Duodenal mucosa (tissue), 2 donors: ENCODE measurements at regions not wholly inside any gene's neighbourhood (a gene's known extent, or its start where the extent isn't known, plus 50 kb on each side); places are given as distances from the start of the nearest gene placed in this dataset.
"Not testable (repeated sequence)": the region's sequence is repeated elsewhere in the genome, so short reads cannot be mapped to it uniquely, and the experiment has no call there.

ENCODE experiments used
- H3K27ac ChIP-seq: one replicate; pipeline ENCODE4 v1.7.0; 2013; ENCODE audit warnings: low read depth, low read length
- H3K27me3 ChIP-seq, 2 donors: one replicate each; pipeline ENCODE4 v1.7.0; 2013; ENCODE audit warnings: low read length in 2 of 2, control low read depth in 1 of 2; ENCODE audit not compliant: insufficient read depth in 2 of 2, control insufficient read depth in 1 of 2
- H3K36me3 ChIP-seq, 2 donors: one replicate each; pipeline ENCODE4 v1.7.0; 2013; ENCODE audit warnings: low read length in 2 of 2, control low read depth in 1 of 2; ENCODE audit not compliant: insufficient read depth in 2 of 2, control insufficient read depth in 1 of 2
- H3K4me1 ChIP-seq, 2 donors: one replicate each; pipeline ENCODE4 v1.7.0; 2013; ENCODE audit warnings: low read length in 2 of 2, control low read depth in 1 of 2; ENCODE audit not compliant: insufficient read depth in 2 of 2, control insufficient read depth in 1 of 2
- H3K4me3 ChIP-seq, 2 donors: one replicate each; pipeline ENCODE4 v1.7.0; 2013; ENCODE audit warnings: low read length in 2 of 2, low read depth in 1 of 2
- H3K9ac ChIP-seq, 2 donors: one replicate each; pipeline ENCODE4 v1.7.0; 2013; ENCODE audit warnings: low read length in 2 of 2, low read depth in 1 of 2
- H3K9me3 ChIP-seq, 2 donors: one replicate each; pipeline ENCODE4 v1.7.0; 2013; ENCODE audit warnings: low read length in 2 of 2, control low read depth in 1 of 2; ENCODE audit not compliant: control insufficient read depth in 1 of 2

DNA sequence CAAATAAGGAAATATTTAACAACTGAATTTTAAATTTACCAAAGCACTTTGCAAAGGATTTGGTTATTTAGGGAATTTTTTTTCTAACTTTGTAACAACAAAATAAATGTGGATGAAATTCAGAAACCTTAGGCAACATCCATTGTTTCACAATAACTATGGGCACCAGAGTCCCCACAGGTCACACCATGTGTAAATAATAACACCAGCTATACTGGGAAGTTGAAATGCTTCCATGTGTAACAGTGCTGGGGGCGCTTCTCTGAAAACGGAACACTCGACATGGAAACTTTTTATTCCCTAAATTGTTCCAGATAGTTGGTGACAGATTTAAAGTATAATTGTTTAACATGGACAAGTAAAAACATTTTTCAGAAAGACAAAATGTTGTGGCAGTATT, 818.6 kb downstream of the TNS3 start:
- Histone ChIP-seq H3K27me3 (no peaks in the 10 kb centered on the region), H3K9me3 (peaks cover under 1 to 1% of the 10 kb centered on the region in 2 donors), H3K4me1 (no peaks in the 10 kb centered on the region), H3K36me3 (no peaks in the 10 kb centered on the region), H3K4me3 (no peak overlapping the region), H3K9ac (no peak overlapping the region), H3K27ac (no peak overlapping the region)

DNA sequence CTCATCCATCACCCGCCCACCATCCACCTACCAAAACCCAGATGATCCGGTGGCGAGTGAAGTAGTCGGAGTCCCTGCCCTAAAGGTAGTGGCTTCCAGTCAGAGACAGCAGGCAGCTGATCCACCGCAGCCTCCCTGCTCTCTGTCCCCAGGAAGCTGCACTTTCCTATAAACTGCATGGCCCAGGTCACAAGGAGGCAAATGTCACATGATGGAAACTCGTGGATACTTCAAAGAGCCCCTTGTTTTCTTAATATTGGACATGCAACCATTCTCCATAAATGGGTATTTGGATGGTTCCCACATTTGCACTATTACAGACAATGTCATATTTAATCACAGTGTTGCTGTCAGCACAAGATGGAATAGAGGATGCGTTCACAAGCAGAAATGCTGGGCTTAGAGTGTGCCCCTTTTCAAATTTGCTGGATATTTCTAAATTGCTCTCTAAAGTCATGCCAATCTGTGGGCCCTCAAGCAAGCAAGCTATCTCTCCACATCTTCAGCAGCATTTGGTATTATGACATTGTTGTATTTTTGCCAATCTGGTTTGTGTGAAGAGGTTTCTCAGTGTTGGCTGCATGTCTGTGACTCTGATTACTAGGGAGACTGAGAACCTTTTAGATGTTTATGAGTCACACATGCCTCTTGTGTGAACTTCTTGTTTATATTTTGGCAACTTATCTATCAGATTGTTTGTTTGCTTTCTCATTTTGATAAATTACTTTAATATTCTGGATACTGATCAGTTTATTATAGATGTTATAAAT, 822.0 kb downstream of the TNS3 start:
- no peaks in the 10 kb centered on the region for H3K9me3 ChIP-seq
- no peak overlapping the region for H3K27ac ChIP-seq
- H3K27me3 ChIP-seq, result no peaks in the 10 kb centered on the region
- H3K4me1 ChIP-seq, result no peaks in the 10 kb centered on the region
- no peak overlapping the region for H3K4me3 ChIP-seq
- no peak overlapping the region for H3K9ac ChIP-seq
- H3K36me3 ChIP-seq, result no peaks in the 10 kb centered on the region

DNA sequence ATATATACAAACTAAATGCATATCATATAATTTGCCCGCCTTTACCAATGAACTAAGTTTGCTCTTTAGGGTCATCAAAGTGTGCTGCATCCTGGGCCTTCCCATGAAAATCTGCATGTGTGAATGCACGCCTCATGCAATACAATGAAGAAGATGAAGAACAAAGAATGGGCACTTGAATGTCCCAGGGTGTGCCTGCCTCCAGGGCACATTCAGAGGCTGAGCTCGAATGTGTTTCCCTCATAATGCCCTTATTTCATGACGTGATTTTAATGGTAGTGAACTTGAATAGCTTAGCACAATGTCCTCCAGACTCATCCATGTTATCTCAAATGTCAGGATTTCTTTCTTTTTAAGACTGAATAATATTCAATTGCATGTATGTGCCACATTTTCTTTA, 824.9 kb downstream of the TNS3 start:
- Histone ChIP-seq H3K27me3 (no peaks in the 10 kb centered on the region), H3K9ac (no peak overlapping the region), H3K36me3 (no peaks in the 10 kb centered on the region), H3K27ac (no peak overlapping the region), H3K9me3 (no peaks in the 10 kb centered on the region), H3K4me1 (no peaks in the 10 kb centered on the region), H3K4me3 (no peak overlapping the region)

DNA sequence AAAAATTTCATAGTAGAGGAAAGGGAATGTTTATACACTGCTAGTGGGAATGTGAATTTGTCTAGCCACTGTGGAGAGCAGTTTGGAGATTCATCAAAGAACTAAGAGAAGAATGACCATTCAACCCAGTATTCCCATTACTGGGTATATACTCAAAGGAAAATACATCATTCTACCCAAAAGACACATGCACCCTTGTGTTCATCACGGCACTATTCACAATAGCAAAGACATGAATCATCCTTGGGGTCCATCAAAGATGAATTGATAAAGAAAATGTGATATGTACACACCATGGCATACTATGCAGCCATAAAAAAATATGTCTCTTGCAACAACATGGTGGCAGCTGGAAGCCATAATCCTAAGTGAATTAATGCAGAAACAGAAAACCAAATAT, 825.7 kb downstream of the TNS3 start:
- Histone ChIP-seq H3K27me3 (no peaks in the 10 kb centered on the region), H3K9me3 (no peaks in the 10 kb centered on the region), H3K4me3 (no peak overlapping the region), H3K4me1 (no peaks in the 10 kb centered on the region), H3K9ac (no peak overlapping the region), H3K36me3 (no peaks in the 10 kb centered on the region), H3K27ac (no peak overlapping the region)

DNA sequence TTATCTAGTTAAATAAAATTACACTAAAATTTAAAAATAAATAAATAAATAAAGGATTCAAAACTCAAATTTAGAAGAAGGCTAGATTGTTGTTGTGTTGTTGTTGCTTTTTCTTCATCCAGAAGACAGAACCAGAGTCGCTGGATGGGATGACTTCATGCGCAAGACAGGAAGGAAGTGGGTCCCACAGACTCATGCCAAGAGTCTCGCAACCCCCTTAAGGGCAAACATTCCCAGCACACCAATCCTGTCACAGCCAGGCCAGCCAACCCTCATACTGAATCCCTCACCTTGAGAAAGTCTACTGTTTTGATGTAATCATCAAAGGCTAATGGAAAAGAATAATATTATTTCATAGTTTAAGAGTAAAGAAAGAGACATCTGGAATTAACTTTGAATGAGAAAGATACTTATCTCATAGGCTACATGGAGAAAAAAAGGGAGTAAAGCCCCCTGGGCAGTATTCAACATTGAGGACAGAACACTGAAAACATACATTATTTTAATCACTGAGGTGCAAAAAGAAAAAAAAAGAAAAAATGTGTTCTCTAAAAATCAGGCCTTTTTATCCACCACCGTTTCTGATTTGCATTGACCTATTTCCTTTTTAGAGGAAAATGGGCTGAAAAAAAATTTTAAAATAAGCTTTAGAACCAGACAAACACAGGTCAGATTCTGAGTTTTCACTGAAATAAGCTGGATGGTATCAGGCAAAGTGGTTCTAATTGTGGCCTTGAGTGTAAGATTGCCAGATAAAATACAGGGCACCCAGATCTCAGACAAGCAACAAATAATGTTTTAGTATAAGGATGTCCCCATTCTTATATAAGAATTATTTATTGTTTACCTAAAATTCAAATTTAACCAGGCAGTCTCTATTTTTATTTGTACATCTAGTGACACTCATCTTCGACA, 826.5 kb downstream of the TNS3 start:
- Histone ChIP-seq H3K9ac (no peak overlapping the region), H3K27me3 (no peaks in the 10 kb centered on the region), H3K27ac (no peak overlapping the region)

DNA sequence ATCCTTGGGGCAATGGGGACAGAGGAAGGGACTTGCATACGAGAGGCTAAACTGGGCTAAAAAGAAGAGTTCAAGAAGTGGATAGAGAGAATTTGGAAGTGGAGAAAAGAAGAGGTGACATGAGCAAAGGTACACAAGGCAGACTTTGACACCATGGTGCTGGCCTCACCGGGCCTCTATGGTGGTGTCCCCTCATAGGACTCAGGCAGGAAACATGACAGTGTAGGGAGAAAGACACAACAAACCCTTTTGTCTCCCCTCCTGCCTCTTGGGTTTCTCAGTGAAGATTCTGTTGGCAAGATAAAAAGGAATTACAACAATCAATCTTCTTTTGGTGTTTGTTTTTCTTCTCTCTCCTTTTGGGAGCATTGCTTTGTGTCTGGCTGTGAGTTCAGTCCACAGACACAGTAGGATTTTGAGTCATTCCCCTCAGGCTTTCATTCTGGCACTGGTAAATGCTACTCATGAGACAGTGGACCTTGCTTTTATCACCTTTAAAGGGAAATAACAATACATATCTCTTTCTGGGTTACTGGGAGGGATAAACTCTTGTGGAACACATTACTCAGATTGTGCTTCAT, 827.7 kb downstream of the TNS3 start:
- Histone ChIP-seq H3K9me3 (no peaks in the 10 kb centered on the region), H3K36me3 (no peaks in the 10 kb centered on the region), H3K27ac (no peak overlapping the region), H3K9ac (no peak overlapping the region), H3K4me1 (no peaks in the 10 kb centered on the region), H3K4me3 (no peak overlapping the region), H3K27me3 (no peaks in the 10 kb centered on the region)

More for the DNA sequence above, 826.5 kb downstream of the TNS3 start:
- Histone ChIP-seq H3K4me3 (no peak overlapping the region), H3K9me3 (no peaks in the 10 kb centered on the region), H3K4me1 (no peaks in the 10 kb centered on the region), H3K36me3 (no peaks in the 10 kb centered on the region)

DNA sequence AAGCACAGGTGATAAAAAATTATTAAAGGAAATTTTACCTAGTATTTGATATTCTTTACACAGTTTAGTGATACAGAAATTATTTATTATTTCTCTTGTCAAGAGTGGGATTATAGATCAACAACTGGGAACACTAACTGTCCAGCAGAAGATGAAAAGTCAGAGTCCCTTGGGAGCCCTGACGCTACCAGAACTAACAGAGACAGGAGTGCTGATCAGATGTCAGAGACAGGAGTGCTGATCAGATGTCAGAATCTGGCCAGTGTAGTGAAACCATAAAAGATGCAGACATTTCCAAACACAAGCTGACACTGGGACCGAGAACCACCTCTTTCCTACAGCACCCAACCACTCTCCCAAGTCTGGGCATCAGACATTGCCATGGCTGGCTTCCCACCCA, 828.2 kb downstream of the TNS3 start:
- Histone ChIP-seq H3K4me1 (no peaks in the 10 kb centered on the region), H3K36me3 (no peaks in the 10 kb centered on the region), H3K4me3 (no peak overlapping the region), H3K9me3 (no peaks in the 10 kb centered on the region), H3K9ac (no peak overlapping the region), H3K27ac (no peak overlapping the region), H3K27me3 (no peaks in the 10 kb centered on the region)

DNA sequence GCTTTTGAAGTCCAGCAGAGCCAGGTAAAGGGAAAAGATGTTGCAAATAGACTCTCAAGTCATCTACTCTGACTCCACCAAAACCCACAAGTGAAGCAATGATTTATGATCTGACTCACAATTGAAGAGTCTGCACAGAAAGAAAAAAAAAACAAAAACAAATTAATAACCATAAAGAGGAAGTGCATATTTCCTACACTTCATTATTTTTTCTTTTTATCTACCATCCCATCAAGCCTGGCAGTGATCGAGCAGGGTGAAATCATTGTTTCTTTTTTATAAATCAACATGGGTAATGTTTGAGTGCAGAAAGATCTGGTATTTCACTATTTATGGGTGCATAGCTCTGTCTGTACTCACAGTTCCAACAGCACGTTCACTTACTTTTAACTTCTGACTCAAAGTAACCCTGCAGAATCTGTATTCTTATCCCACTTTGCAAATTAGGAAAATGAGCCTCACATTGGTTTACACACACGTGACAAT, 829.0 kb downstream of the TNS3 start:
- H3K27me3 ChIP-seq, result no peaks in the 10 kb centered on the region

DNA sequence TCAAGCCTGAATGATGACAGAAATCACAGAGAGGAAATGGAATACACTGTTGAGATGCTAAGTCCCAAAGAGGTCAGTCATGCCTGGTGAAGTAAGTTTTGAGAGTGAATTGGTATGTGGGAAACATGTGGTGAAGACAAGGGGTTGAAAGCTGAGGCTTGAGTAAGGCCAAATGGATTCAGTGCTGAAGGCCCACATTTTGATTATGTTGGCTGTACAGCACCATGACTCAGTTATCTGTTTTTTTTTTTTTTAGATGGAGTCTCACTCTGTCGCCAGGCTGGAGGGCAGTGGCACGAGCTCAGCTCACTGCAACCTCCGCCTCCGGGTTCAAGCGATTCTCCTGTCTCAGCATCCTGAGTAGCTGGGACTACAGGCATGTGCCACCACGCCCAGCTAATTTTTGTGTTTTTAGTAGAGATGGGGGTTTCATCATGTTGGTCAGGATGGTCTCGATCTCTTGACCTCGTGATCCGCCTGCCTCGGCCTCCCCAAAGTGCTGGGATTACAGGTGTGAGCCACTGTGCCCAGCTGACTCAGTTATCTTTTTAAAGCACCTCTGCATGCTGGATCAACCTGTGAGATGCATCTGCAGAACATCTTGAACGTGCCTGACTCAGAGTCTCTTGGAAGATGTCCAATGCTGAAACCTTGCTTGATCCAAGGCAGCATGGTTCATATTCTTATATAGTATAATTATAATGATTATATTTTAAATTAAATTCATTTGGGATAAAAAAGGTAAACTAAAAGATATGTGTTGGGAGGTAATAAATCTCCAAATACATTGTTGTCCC, 829.8 kb downstream of the TNS3 start:
- H3K27ac ChIP-seq, H3K4me1 ChIP-seq, H3K4me3 ChIP-seq, H3K27me3 ChIP-seq, H3K36me3 ChIP-seq, H3K9me3 ChIP-seq, H3K9ac ChIP-seq: not testable (repeated sequence)

More for the DNA sequence above, 829.0 kb downstream of the TNS3 start:
- no peak overlapping the region for H3K27ac ChIP-seq
- H3K9me3 ChIP-seq, result no peaks in the 10 kb centered on the region
- H3K36me3 ChIP-seq, result no peaks in the 10 kb centered on the region
- no peaks in the 10 kb centered on the region for H3K4me1 ChIP-seq
- H3K9ac ChIP-seq, result no peak overlapping the region
- no peak overlapping the region for H3K4me3 ChIP-seq
